BE2C (cell line): ENCODE measurements at regions not wholly inside any gene's neighbourhood (a gene's known extent, or its start where the extent isn't known, plus 50 kb on each side); places are given as distances from the start of the nearest gene placed in this dataset.

ENCODE experiments used
- DNase-seq: peaks from one replicate; pipeline ENCODE4 v3.0.0-alpha.2; 2020
- H3K27me3 ChIP-seq: fragments of 250-450 bp; sonication (Bioruptor Pico); 2 replicates; pipeline ENCODE4 v1.5.1; 2020; ENCODE audit warnings: mild to moderate bottlenecking
- H3K36me3 ChIP-seq: fragments of 250-450 bp; sonication (Bioruptor Pico); 2 replicates; pipeline ENCODE4 v1.5.1; 2020; ENCODE audit warnings: mild to moderate bottlenecking
- H3K4me1 ChIP-seq: fragments of 250-450 bp; sonication (Bioruptor Pico); 2 replicates; pipeline ENCODE4 v1.5.1; 2020
- H3K4me3 ChIP-seq: 2 replicates; pipeline ENCODE4 v1.5.1; 2011; ENCODE audit warnings: low read depth, low read length
- H3K9me3 ChIP-seq: fragments of 250-450 bp; sonication (Bioruptor Pico); 2 replicates; pipeline ENCODE4 v1.5.1; 2020
- TF ChIP-seq, protein P1 (sequence below): IDR thresholded peaks from 2 replicates; pipeline ENCODE4 v1.5.1; 2012; ENCODE audit warnings: mild to moderate bottlenecking, low read depth, low read length

- Histone ChIP-seq H3K27me3 (no peaks in the 10 kb centered on the region), H3K4me1 (no peaks in the 10 kb centered on the region), H3K4me3 (no peak overlapping the region), H3K9me3 (no peaks in the 10 kb centered on the region), H3K36me3 (no peaks in the 10 kb centered on the region)
- TF ChIP-seq, protein P1, sequence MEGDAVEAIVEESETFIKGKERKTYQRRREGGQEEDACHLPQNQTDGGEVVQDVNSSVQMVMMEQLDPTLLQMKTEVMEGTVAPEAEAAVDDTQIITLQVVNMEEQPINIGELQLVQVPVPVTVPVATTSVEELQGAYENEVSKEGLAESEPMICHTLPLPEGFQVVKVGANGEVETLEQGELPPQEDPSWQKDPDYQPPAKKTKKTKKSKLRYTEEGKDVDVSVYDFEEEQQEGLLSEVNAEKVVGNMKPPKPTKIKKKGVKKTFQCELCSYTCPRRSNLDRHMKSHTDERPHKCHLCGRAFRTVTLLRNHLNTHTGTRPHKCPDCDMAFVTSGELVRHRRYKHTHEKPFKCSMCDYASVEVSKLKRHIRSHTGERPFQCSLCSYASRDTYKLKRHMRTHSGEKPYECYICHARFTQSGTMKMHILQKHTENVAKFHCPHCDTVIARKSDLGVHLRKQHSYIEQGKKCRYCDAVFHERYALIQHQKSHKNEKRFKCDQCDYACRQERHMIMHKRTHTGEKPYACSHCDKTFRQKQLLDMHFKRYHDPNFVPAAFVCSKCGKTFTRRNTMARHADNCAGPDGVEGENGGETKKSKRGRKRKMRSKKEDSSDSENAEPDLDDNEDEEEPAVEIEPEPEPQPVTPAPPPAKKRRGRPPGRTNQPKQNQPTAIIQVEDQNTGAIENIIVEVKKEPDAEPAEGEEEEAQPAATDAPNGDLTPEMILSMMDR = no peak
- no peak for DNase-seq
Observed at GRCh38 chr13:88590574-88590973, 919.4 kb downstream of the SLITRK5 start.

- TF ChIP-seq, protein P1 = no peak
- Histone ChIP-seq H3K27me3 (no peaks in the 10 kb centered on the region), H3K4me3 (no peak overlapping the region), H3K9me3 (no peaks in the 10 kb centered on the region), H3K4me1 (no peaks in the 10 kb centered on the region), H3K36me3 (no peaks in the 10 kb centered on the region)
- no peak for DNase-seq
Observed at GRCh38 chr13:88592105-88592504, 920.9 kb downstream of the SLITRK5 start.

DNA sequence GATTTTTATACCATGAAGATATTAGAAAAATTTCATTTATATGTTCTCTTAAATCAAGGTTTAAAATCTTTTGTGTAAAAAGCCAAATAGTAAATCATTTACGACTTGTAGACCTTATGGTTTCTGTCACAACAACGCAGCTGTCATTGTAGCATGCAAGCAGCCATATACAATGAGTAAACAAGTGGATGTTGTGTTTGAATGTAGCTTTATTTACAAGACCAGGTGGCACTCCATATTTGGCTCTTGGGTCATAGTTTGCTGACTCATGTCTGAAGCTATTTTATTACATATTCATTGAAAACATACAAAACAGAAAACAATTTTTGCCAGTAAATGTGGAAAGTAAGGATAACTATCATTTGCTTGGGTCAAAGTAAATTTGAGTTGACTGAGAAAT, 930.8 kb downstream of the SLITRK5 start:
- H3K4me1 ChIP-seq = no peaks in the 10 kb centered on the region
- no peak for DNase-seq
- H3K36me3 ChIP-seq = no peaks in the 10 kb centered on the region
- H3K9me3 ChIP-seq = no peaks in the 10 kb centered on the region
- no peaks in the 10 kb centered on the region for H3K27me3 ChIP-seq
- H3K4me3 ChIP-seq = no peak overlapping the region
- TF ChIP-seq, protein P1 = no peak

GRCh38 chr13:88602786-88603777, 931.9 kb downstream of the SLITRK5 start:
- no peaks in the 10 kb centered on the region for H3K9me3 ChIP-seq
- H3K36me3 ChIP-seq = no peaks in the 10 kb centered on the region
- H3K4me1 ChIP-seq = no peaks in the 10 kb centered on the region
- no peaks in the 10 kb centered on the region for H3K27me3 ChIP-seq
- H3K4me3 ChIP-seq = no peak overlapping the region
- no peak for DNase-seq
- TF ChIP-seq, protein P1 = no peak

- no peak for DNase-seq
- Histone ChIP-seq H3K36me3 (no peaks in the 10 kb centered on the region), H3K27me3 (no peaks in the 10 kb centered on the region), H3K9me3 (no peaks in the 10 kb centered on the region), H3K4me1 (no peaks in the 10 kb centered on the region), H3K4me3 (no peak overlapping the region)
- TF ChIP-seq, protein P1 = no peak
Observed at GRCh38 chr13:88617176-88617575, 946.0 kb downstream of the SLITRK5 start.

GRCh38 chr13:88622362-88622973, 951.3 kb downstream of the SLITRK5 start:
- no peak for DNase-seq
- TF ChIP-seq, protein P1 = no peak
- no peaks in the 10 kb centered on the region for H3K4me1 ChIP-seq

More at GRCh38 chr13:88622362-88622973, 951.3 kb downstream of the SLITRK5 start:
- H3K9me3 ChIP-seq = no peaks in the 10 kb centered on the region
- H3K4me3 ChIP-seq = no peak overlapping the region
- no peaks in the 10 kb centered on the region for H3K27me3 ChIP-seq
- no peaks in the 10 kb centered on the region for H3K36me3 ChIP-seq
